ENCODE measurements at regions not wholly inside any gene's neighbourhood (a gene's known extent, or its start where the extent isn't known, plus 50 kb on each side); places are given as distances from the start of the nearest gene placed in this dataset.

- TF ChIP-seq, protein P1, sequence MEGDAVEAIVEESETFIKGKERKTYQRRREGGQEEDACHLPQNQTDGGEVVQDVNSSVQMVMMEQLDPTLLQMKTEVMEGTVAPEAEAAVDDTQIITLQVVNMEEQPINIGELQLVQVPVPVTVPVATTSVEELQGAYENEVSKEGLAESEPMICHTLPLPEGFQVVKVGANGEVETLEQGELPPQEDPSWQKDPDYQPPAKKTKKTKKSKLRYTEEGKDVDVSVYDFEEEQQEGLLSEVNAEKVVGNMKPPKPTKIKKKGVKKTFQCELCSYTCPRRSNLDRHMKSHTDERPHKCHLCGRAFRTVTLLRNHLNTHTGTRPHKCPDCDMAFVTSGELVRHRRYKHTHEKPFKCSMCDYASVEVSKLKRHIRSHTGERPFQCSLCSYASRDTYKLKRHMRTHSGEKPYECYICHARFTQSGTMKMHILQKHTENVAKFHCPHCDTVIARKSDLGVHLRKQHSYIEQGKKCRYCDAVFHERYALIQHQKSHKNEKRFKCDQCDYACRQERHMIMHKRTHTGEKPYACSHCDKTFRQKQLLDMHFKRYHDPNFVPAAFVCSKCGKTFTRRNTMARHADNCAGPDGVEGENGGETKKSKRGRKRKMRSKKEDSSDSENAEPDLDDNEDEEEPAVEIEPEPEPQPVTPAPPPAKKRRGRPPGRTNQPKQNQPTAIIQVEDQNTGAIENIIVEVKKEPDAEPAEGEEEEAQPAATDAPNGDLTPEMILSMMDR (IDR thresholded peaks at IDR 0.05): no peak
- TF ChIP-seq POLR2A (IDR thresholded peaks at IDR 0.05): no peak
Observed at GRCh38 chr6:144413418-144413817, 128.3 kb downstream of the UTRN start.
